BE2C (cell line): ENCODE measurements at regions not wholly inside any gene's neighbourhood (a gene's known extent, or its start where the extent isn't known, plus 50 kb on each side); places are given as distances from the start of the nearest gene placed in this dataset.

Experiments used
- DNase-seq: peaks from one replicate; pipeline ENCODE4 v3.0.0-alpha.2; 2020
- H3K27me3 ChIP-seq: fragments of 250-450 bp; sonication (Bioruptor Pico); 2 replicates; pipeline ENCODE4 v1.5.1; 2020; ENCODE audit warnings: mild to moderate bottlenecking
- H3K36me3 ChIP-seq: fragments of 250-450 bp; sonication (Bioruptor Pico); 2 replicates; pipeline ENCODE4 v1.5.1; 2020; ENCODE audit warnings: mild to moderate bottlenecking
- H3K4me1 ChIP-seq: fragments of 250-450 bp; sonication (Bioruptor Pico); 2 replicates; pipeline ENCODE4 v1.5.1; 2020
- H3K4me3 ChIP-seq: 2 replicates; pipeline ENCODE4 v1.5.1; 2011; ENCODE audit warnings: low read depth, low read length
- H3K9me3 ChIP-seq: fragments of 250-450 bp; sonication (Bioruptor Pico); 2 replicates; pipeline ENCODE4 v1.5.1; 2020
- CTCF ChIP-seq: IDR thresholded peaks from 2 replicates; pipeline ENCODE4 v1.5.1; 2012; ENCODE audit warnings: mild to moderate bottlenecking, low read depth, low read length

- no peak for TF ChIP-seq CTCF
- no peaks in the 10 kb centered on the region for H3K36me3 ChIP-seq
- H3K4me1 ChIP-seq = no peaks in the 10 kb centered on the region
- DNase-seq = no peak
- H3K27me3 ChIP-seq = no peaks in the 10 kb centered on the region
- H3K4me3 ChIP-seq = no peak overlapping the region
- H3K9me3 ChIP-seq = no peaks in the 10 kb centered on the region
These were observed 192.1 kb downstream of the ADAMTS15 start for GRCh38 chr11:130640526-130640925.

GRCh38 chr11:130641876-130642275 is 193.4 kb downstream of the ADAMTS15 start:
- Histone ChIP-seq H3K4me1 (no peaks in the 10 kb centered on the region), H3K9me3 (no peaks in the 10 kb centered on the region), H3K4me3 (no peak overlapping the region), H3K36me3 (no peaks in the 10 kb centered on the region), H3K27me3 (no peaks in the 10 kb centered on the region)
- no peak for TF ChIP-seq CTCF
- DNase-seq = no peak

- no peak for TF ChIP-seq CTCF
- no peak for DNase-seq
These were observed 194.5 kb downstream of the ADAMTS15 start for GRCh38 chr11:130642994-130643393.

GRCh38 chr11:130644187-130644586 is 195.7 kb downstream of the ADAMTS15 start:
- Histone ChIP-seq H3K4me3 (no peak overlapping the region), H3K36me3 (no peaks in the 10 kb centered on the region), H3K4me1 (no peaks in the 10 kb centered on the region), H3K27me3 (no peaks in the 10 kb centered on the region), H3K9me3 (no peaks in the 10 kb centered on the region)
- DNase-seq = no peak
- TF ChIP-seq CTCF = no peak

More at GRCh38 chr11:130642994-130643393, 194.5 kb downstream of the ADAMTS15 start:
- Histone ChIP-seq H3K4me3 (no peak overlapping the region), H3K9me3 (no peaks in the 10 kb centered on the region), H3K36me3 (no peaks in the 10 kb centered on the region), H3K27me3 (no peaks in the 10 kb centered on the region), H3K4me1 (no peaks in the 10 kb centered on the region)

GRCh38 chr11:130645164-130645842 is 196.9 kb downstream of the ADAMTS15 start:
- Histone ChIP-seq H3K4me1 (no peaks in the 10 kb centered on the region), H3K27me3 (no peaks in the 10 kb centered on the region), H3K36me3 (no peaks in the 10 kb centered on the region), H3K4me3 (no peak overlapping the region), H3K9me3 (no peaks in the 10 kb centered on the region)
- no peak for DNase-seq
- TF ChIP-seq CTCF = no peak

- no peaks in the 10 kb centered on the region for H3K36me3 ChIP-seq
- no peak overlapping the region for H3K4me3 ChIP-seq
- TF ChIP-seq CTCF = no peak
- H3K27me3 ChIP-seq = no peaks in the 10 kb centered on the region
- no peak for DNase-seq
- H3K9me3 ChIP-seq = no peaks in the 10 kb centered on the region
- H3K4me1 ChIP-seq = no peaks in the 10 kb centered on the region
These were observed 197.4 kb downstream of the ADAMTS15 start for GRCh38 chr11:130645843-130646197.
